OCI-LY7 (cell line): ENCODE measurements at regions not wholly inside any gene's neighbourhood (a gene's known extent, or its start where the extent isn't known, plus 50 kb on each side); places are given as distances from the start of the nearest gene placed in this dataset.

Source experiments
- EZH2phosphoT487 ChIP-seq: fragments of 200-600 bp; sonication (generic); IDR thresholded peaks from 2 replicates; pipeline ENCODE4 v1.6.1; 2018; ENCODE audit warnings: low read depth, borderline replicate concordance, mild to moderate bottlenecking, mixed run types, antibody characterized with exemption, low read length, moderate library complexity, mixed read lengths
- TF ChIP-seq, protein P1 (sequence below): fragments of 200-600 bp; sonication (generic); conservative IDR thresholded peaks from 2 replicates; pipeline ENCODE4 v1.5.1; 2014; ENCODE audit warnings: mild to moderate bottlenecking, antibody characterized with exemption, low read length, moderate library complexity, mixed read lengths

DNA sequence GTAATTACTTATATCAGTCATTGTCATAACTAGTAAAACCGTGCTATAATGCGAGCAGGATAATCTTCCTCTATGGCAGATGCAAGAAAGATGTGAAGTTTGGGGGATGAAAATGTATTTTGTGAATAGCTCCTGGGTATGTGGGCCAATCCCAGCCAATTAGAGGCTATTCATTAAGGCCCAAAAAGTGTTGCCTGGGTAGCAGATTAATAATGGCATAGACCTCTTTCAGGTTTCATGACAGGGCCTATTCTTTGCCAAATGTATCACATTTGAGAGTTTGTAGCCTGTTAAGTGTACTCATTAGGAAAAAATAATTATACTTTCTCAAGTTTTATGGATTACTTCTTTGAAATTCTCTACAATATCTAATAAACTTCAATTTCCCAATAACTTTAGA, 199.2 kb upstream of the POU3F2 start:
- TF ChIP-seq, protein P1, sequence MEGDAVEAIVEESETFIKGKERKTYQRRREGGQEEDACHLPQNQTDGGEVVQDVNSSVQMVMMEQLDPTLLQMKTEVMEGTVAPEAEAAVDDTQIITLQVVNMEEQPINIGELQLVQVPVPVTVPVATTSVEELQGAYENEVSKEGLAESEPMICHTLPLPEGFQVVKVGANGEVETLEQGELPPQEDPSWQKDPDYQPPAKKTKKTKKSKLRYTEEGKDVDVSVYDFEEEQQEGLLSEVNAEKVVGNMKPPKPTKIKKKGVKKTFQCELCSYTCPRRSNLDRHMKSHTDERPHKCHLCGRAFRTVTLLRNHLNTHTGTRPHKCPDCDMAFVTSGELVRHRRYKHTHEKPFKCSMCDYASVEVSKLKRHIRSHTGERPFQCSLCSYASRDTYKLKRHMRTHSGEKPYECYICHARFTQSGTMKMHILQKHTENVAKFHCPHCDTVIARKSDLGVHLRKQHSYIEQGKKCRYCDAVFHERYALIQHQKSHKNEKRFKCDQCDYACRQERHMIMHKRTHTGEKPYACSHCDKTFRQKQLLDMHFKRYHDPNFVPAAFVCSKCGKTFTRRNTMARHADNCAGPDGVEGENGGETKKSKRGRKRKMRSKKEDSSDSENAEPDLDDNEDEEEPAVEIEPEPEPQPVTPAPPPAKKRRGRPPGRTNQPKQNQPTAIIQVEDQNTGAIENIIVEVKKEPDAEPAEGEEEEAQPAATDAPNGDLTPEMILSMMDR = no peak
- no peak for TF ChIP-seq EZH2phosphoT487
